HS-5 (cell line): ENCODE measurements at regions not wholly inside any gene's neighbourhood (a gene's known extent, or its start where the extent isn't known, plus 50 kb on each side); places are given as distances from the start of the nearest gene placed in this dataset.

Experiments
- DNase-seq: peaks from one replicate; pipeline ENCODE4 v3.0.0-alpha.2; 2012; ENCODE audit warnings: low read depth

DNA sequence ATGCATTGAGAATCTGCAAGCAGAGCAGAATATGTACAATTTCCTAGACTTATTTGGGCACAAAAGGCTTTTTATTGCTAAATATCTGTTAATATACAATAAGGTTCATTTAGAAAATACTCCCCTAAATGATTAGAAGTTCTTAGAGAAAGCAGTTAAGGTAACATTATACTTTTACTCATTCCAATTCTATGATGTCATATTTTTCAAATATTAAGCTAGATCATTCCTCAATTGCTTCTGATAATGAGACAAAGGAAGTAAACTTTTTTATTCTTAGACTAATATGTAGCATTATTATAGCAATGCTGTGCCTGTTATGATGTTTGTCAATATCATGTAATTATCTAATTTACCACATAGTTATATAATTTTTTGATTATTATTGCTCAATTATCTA is 447.0 kb downstream of the SLC16A7 start:
- no peak for DNase-seq

DNA sequence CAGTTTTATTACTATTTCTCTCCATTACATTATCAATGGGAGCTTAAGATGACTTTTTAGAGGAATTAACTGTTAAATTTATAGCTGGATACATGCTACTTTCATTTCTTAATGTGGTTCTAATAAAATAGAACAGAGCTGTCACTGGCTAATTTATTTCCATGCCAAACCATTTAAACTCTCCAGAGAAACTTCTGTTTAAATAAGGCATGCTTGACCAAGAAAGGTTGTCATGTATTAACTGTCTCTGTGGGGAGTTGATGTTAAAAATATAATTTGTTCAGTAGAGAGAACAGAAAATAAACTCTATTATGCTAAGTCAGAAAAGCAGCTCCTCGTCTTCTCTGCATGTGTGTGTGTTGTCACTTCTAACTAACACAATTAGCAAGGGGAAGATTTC is 447.4 kb downstream of the SLC16A7 start:
- DNase-seq, result no peak

DNA sequence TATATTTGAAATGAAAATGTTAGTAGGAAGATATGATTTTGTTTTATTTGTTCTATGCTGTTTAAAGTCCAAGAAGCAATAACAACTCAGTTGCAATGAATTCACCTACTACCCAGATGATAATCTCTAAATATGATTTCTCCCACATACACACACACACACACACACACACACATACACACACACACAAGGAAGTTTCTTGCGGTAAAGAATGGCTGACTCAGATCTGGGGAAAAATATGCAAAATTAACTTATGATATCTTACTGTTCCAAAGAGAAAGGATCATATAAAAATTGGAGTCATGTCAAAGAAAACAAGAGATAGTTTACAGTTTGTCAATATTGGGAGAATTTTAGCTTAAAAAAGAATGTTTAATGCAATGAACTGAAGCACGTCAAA is 456.7 kb downstream of the SLC16A7 start:
- no peak for DNase-seq

DNA sequence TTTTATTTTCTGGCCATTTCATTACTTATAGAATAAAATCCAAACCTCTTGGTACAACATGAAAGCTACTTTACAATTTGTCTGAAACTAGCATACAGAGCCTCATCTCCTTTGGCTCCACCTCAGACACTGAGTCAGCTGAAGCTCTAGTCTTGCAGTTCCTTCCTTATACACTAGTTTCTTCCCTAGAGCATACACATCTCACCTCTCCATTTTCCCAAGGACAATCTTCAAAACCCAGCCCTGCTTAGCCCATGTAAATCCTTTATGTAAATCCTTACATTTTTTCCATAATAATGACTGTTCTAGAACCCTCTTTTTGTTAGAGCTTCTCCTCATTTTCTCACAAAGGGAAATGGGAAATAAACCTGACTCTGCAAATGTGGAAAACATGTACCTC is 463.4 kb downstream of the SLC16A7 start:
- DNase-seq, result no peak

DNA sequence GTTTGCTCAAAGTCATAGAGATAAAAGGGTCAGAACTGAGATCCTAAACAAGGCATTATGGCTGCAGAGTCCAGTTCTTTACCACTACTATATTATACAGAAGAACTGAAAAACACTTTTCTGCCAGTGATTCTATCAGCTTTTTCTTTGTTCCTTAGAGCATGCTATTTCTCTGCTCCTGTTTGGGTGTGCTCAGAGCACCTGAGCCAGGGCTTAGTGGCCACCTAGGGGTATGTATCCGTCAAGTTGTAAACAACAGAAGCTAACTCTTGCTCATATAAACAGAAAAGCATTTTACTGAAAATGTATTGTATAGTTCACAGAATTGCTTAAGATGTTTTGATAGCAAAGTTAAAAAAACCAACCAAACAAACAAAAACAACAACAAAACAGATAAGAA is 470.8 kb downstream of the SLC16A7 start:
- no peak for DNase-seq

DNA sequence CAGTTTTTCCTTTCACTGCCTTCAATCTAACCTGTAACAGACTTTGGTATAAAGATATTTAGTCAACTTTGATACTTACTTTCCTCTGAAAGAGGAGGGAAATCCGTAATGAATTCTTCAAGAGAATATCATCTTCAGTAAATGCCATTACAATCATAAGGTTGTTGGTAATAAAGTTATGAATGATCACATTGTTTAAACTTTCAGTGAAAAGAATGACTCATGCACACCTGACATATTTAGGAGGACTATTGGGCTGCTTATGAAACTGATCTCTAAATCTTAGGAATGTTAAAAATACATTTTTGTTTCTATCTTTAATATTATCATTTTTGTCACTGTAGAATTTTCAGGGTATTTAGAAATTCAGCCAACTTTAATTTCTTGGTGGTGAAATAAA is 474.7 kb downstream of the SLC16A7 start:
- peak; percentile 26 for DNase-seq

DNA sequence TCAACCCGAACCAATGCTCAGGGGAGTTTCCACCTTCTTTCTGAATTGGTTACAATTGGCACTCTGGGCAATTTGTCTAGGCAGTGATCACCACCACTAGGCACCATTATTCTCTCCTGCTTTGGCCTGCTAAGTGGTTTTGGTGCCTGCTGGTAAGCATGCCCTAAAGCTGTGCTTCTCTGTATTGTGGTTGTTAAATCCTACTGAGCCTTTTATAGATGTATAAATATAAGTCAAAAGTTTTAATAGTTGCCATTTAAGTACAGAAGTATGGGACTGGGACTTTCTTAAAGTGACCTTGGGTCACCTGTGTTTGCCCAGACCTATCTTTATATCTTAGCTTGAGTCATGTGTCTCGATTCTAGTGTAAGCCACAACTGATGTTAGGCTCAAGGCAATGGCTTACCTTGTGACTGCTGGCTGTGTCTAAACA is 475.9 kb downstream of the SLC16A7 start:
- DNase-seq, result no peak

DNA sequence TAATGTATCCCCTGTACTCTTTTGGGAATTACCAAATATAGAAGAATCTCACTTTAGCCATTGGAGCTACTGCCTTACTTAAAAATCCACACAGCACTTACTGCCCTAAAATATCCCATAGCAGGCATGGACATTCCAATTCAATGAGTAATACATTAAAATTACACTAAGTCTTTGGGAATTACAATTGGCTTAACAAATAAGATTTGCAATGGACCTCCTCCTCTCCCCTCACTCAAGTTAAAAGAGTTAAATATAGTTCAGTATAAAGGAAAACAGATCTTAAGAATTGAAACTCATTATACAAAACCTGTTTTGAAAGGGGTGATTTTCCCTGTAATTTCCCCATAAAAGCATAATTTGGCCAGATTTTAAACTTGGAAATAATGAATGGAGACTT is 477.1 kb downstream of the SLC16A7 start:
- peak; percentile 56 for DNase-seq

DNA sequence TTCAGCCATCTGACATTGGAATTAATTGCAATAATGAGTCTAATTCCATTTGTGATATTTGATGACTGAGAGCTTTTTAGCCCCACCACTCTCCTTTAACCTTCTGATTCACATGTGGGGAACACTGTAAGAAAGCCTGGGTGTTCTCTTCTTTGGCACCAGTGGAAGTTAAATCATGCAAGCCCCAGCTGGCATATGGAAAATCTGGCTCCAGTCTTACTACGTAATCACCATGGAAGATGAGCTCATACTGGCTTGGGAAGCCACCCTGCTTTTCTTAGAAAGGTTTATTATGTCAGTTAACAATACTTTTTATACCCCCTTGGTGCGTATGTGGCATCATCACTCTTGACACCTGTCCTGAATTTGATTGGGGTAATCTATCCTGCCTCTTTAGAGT is 479.3 kb downstream of the SLC16A7 start:
- no peak for DNase-seq

DNA sequence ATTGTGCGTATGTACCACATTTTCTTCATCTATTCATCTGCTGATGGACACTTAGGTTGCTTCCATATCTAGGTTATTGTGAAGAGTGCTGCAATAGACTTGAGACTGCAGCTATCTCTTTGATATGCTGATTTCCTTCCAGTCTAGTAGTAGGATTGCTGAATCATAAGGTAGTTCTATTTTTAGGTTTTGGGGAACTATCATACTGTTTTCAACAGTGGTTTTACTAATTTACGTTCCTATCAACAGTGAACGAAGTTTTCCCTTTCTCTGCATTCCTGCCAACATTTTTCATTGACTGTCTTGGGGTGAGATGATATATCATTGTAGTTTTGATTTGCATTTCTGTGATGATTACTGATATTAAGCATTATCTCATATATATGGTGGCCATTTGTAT is 482.2 kb downstream of the SLC16A7 start:
- no peak for DNase-seq

DNA sequence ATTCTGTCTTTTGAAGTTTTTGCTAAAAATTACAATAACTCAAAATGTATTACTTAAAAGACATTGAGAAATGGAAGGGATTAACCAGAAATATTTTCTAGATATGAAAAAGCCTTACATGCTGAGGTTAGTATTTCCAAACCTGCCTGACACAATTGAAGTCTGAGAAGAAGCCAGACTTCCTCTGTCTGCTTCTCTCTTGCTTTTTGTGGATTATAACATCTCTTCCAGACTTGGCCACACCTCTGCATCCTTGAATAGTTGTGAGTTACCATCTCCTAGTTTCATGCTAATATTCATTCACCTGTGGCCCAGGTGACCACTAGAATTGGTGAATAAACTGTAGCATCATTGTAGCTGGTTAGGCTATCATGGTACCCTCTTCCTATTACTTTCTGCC is 497.6 kb downstream of the SLC16A7 start:
- no peak for DNase-seq

DNA sequence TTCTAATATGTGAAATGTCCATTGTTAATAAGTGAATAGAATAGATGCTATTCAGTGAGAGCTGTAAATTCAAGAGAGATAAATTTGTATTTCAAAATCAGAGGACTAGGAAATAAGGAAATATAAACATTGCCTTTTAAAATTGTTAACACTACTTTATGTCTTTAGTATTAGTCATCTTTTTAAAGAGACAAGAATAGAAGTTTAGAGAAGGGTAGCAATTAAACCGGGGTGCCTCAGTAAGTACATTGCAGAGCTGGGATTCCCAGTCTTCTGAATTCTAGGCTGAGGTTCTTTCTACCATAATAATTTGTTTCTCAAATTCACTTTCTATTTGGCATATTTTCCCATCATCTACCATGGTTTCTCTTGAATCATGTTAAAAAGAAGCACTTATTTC is 498.6 kb downstream of the SLC16A7 start:
- DNase-seq, result no peak

DNA sequence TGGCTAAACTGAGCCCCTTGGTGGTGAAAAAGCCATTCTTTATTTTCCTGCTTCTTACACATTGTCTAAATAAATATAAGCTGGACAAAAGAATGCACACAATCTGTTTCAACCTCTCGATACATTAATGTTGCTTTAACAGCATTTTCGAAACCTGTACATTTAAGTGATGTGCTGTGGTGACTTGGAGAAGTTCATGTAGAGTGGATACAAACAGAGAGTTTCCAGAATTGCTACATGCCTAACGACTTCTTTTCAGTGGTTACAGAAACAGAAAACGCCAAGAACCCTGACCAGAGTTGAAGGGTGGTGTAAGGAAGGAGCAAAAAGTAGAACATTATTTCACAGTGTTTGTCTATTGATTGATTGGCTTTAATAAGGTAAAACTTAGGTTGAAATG is 500.9 kb downstream of the SLC16A7 start:
- no peak for DNase-seq

DNA sequence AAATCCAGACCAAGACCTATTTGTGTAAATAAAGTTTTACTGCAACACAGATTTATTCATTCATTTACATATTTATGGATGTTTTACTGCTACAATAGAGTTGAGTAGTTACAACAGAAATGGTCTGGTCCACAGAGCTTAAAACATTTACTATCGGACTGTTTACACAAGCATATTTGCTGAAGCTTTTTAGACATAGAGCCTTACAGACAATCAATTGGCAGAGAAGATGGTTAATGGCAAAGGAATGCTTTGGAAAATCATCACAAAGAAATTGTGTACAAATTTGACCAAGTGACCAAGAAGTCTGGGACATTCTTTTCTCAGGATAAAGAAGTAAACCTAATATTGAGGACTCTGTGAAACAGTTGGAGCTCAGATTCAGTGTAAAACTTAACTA is 504.3 kb downstream of the SLC16A7 start:
- DNase-seq, result no peak

DNA sequence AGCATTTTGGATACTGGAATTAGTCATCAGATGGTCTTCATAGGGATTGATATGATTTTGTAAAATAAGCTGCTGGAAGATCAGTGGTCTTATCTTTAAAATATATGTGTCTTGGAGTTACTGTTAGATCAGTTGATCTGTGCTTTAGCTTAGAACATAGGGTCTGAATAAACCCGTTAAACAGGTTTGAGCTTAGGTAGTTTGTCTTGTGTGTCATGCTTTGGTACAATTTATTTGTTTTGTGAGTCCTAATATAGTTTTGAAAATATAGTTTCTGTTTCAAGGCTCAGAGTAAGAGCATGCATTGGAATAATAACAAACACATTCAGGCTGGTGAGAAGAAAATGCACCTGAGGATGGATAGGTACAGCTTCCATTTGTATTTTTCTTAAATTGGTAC is 505.0 kb downstream of the SLC16A7 start:
- DNase-seq, result no peak

DNA sequence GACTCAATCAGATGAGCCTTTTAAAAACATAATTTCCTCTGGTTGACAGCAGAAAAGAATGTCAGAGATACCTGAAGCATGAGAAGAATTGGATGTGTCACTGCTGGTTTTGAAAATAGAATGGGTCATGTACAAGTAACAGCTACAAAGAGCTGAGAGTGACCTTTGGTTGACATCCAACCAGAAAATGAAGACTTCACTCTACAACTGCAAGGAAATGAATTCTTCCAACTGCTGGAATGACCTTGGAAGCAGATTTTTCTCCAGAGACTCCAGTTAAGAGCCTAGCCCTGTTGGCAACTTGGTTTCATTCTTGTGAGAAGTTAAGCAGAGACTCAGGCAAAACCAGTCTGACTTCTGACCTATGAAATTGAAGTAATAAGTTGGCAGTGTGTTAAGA is 505.9 kb downstream of the SLC16A7 start:
- peak; percentile 64 for DNase-seq

DNA sequence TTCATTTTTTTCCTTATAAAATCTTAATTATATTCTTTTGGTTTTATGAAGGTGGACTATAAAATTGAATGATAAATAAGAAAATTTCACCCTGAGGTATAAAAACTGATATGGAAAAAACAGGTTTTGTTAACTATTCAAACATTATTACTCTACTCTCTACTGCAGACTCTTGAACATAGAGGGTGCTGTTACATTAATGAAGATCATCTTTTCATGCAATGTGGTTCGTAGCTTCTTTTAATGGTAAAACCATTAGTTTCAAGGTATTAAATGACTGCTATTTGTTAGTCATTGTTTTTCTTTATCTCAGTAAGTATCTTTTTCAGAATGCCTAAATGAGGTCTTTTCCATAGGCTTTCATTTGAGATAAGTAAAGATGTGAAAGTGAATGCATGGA is 510.4 kb downstream of the SLC16A7 start:
- no peak for DNase-seq

DNA sequence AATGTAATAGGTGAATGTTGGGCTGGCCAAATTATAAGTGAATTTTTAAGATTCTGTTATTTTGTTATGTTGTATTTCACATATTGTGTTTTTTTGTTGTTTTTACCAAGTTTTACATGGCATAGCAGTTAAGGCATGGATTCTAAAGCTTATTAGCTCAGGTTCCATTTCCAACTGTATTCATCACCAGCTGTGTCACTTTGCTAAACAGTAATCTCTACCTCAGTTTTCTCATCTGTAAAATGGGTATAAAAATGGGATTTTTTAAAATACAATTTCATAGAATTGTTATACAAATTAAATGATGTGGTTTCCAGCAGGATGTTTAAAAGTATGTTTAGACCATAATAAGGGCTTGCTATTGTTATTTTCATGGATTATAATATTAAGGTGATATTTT is 512.2 kb downstream of the SLC16A7 start:
- DNase-seq, result no peak

DNA sequence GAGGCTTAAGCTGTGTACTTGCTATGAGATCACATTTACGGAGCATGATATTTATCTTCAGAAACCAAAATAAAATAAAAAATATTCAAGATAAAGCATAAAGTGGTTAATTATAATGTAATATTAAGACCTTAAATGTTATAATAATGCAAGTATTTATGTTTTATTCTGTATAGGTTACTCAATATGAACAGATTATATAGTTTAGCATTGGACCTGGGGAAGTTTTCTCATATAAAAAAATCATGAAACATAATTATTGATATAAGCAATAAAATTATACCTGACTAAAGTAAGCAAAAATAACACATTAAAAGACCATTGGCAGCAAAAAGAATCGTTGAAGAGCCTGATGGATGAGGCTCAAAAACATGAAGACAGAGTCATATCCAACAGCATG is 516.2 kb downstream of the SLC16A7 start:
- DNase-seq, result no peak

DNA sequence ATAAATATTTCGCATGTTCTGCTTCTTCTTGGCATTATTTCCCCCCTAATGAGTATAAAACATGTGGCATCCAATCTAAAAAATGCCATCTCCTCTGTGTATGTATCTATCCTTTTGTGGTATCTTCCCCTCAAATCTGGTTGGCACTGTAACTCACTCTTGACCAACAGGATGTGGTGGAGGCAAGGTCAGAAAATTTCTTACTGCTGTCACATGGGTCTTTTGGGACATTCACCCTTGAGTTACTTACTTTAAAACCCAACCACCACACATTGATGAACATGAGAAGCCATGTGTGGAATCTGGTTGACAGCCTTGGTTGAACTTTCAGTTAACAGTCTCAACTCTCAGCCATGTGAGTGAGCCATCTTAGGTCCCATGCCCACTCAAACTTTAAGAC is 516.9 kb downstream of the SLC16A7 start:
- DNase-seq, result no peak

DNA sequence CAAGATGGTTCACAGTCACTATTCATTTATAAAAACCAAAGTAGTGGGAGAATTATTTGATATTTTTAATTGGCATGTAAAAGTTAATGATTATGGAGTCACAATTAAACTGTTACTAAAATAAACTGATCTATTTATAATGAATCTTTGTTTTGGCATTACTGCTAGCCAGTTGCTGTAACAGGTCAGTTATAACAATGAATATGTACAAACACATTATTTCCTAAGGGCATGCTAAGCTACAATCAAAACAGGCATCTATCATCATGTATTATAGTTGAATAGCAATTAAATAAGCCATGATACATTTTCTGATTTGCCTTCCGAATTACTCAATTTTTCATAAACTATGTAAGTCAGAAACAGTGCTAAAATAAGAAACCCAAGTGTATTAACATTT is 518.3 kb downstream of the SLC16A7 start:
- DNase-seq, result no peak

DNA sequence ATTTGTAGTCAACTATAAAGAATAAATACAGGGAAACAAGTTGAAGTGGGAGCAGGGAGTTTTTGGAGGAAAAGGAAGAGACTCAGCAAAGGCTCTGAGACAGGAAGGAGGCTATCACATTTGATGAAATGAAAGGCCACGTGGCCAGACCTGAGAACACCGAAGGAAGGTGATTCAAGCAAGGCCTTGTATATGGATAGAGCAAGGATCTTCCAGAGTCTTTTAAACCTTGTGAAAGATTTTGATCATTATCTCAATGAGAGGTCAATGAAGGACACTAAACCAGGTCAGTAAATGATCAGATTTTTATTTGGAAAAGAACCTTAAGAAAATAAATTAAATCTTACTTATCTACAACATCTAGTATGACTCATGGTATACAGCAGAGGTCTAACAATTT is 523.5 kb downstream of the SLC16A7 start:
- DNase-seq, result no peak

DNA sequence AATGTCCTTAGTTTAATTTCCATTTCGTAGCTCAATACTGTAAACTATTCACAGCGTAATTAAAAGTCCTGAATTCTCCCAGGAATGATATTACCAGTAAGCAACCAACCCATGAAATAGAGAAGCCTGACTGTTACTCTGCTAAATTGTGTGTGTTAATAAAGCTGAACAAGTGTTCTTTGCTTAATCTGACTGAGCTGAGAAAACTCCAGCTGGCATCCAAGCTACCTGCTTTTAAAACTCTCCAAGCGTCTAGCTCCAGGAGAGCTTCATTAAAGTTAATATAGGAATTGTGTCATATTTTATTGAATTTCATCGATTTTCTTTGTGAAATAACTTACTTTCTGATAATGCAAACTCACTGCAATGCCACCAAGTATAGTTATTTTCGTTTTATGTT is 524.4 kb downstream of the SLC16A7 start:
- DNase-seq, result no peak

DNA sequence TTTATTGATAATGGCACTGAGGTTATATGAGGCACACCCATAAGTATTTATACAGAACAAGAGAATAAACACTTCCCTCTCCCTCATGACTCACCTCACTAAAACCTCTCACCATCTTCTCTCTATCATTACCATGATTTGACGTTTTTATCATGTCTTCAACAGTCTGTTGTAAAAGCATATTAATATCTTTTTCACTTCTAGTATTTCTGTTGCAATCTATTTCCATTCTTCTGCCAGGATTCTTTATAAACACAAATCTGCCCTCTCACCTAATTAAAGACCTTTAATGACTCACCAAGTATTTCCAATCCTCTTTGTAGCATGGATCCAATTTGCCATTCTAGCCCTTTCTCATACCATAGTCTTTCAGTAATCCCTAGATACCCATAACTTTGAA is 527.7 kb downstream of the SLC16A7 start:
- no peak for DNase-seq

DNA sequence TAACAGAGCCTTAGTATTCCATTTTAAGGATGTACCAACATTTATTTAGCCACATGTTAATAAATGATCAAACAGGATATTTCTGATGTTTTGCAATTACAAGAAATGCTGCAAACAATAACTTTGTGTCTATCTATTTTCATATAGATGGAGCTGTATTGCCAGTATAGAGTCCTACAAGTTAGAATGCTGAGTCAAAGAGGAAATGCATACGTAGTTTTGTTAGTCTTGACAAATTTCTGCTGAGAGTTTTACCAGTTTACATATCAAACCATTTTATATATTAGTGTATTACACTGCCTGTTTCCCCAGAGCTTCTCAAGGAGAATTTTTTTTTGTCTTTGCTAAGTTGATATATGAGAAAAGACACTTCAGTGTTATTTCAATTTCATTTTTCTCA is 541.7 kb downstream of the SLC16A7 start:
- no peak for DNase-seq
